ENCODE measurements at regions not wholly inside any gene's neighbourhood (a gene's known extent, or its start where the extent isn't known, plus 50 kb on each side); places are given as distances from the start of the nearest gene placed in this dataset.

DNA sequence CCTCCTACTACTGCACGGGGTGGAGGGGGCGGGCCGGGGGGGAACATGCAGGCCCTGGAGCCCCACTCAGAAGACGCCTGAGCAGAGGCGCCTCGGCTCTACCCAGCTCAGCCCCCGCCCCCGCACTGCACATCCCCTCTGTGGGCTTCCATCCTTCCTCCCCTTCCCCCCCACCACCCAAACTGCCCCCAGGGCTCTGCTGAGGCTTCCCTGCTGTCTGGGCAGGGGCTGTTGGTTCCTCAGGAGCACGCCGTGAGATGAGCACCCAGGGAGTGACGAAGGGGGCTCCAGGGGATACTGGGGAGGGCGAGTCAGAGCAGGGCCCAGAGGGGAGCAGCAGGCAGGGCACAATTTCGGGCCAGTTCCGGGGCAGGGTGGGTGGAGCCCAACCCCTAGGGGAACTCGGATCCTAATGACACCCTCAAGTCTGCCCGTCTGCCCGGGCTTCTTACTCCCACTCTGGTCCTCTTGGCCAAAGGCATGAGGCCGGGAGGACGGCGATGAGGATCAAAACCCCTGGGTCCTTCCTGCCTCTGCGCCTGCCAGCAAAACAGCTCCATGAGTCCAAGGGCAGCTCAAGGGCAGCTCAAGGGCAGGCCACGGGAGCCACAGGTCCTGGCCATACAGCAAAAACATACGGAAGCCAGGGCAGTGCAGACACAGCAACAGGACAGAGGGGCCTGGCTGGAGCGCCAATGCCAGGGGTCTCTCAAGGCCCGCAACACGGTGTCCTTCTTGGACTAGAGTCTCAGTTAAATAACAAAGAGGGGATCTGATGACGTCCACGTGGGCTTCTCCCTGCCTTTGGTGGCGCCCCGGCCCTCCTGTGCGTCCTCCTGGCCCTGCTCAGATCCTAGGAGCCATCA is 200.9 kb downstream of the AUH start:
- Histone ChIP-seq H3K36me3 (ENCODE audit: control insufficient read depth, insufficient read depth, low read length) (no peaks in the 10 kb centered on the region), H3K4me3 (ENCODE audit: low read depth, low read length) (no peak overlapping the region), H3K27me3 (ENCODE audit: control insufficient read depth, insufficient read depth, low read length) (no peaks in the 10 kb centered on the region)
- TF ChIP-seq, protein P1, sequence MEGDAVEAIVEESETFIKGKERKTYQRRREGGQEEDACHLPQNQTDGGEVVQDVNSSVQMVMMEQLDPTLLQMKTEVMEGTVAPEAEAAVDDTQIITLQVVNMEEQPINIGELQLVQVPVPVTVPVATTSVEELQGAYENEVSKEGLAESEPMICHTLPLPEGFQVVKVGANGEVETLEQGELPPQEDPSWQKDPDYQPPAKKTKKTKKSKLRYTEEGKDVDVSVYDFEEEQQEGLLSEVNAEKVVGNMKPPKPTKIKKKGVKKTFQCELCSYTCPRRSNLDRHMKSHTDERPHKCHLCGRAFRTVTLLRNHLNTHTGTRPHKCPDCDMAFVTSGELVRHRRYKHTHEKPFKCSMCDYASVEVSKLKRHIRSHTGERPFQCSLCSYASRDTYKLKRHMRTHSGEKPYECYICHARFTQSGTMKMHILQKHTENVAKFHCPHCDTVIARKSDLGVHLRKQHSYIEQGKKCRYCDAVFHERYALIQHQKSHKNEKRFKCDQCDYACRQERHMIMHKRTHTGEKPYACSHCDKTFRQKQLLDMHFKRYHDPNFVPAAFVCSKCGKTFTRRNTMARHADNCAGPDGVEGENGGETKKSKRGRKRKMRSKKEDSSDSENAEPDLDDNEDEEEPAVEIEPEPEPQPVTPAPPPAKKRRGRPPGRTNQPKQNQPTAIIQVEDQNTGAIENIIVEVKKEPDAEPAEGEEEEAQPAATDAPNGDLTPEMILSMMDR (IDR thresholded peaks at IDR 0.05; ENCODE audit: insufficient read depth, low read length, severe bottlenecking), result no peak
- DNase-seq (ENCODE audit: low read depth) (no peak), FAIRE-seq (no peak)

DNA sequence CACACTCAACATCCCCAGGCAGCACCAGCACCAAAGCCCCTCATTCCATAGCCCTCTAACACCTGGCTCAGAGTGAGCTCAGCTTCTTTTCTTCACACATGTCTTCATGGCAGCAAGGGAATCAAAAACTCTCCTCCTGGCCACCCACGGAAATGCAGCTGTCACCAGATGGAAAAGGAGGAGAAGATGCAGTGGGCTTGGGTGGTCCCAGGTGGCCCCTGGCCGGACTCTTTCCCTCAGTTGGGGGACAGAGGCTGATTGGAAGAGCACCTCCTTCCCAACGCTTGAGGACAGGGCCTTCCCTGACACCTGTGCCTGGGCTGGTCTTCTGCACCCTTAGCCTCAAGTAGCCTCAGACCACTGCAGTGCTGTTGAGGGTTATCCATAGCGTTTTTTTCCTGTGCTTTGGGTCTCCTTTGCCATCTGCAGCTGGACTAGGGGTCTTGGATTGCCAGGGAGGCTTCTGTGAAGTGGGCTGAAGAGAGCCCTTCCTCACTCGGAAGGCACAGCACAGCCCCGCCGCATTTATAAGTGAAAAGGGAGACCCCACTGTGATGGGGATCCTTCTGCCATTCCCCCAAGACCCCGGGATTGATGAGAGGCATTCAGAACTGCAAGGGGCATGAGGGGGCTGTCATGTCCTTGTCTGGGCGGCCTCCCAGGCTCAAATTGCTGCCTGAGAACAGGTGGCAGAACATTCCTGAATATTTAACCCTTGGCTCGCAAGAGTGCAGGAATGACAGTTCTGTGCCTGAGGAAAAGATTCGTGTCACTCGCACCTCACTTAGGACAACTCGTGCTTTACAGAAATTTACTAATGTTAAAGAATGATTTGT is 200.0 kb downstream of the AUH start:
- FAIRE-seq (peak; percentile 96), DNase-seq (ENCODE audit: low read depth) (no peak)
- TF ChIP-seq, protein P1 (IDR thresholded peaks at IDR 0.05; ENCODE audit: insufficient read depth, low read length, severe bottlenecking), result no peak
- no peaks in the 10 kb centered on the region for H3K36me3 ChIP-seq (ENCODE audit: control insufficient read depth, insufficient read depth, low read length)
- no peak overlapping the region for H3K4me3 ChIP-seq (ENCODE audit: low read depth, low read length)
- H3K27me3 ChIP-seq (ENCODE audit: control insufficient read depth, insufficient read depth, low read length), result no peaks in the 10 kb centered on the region

DNA sequence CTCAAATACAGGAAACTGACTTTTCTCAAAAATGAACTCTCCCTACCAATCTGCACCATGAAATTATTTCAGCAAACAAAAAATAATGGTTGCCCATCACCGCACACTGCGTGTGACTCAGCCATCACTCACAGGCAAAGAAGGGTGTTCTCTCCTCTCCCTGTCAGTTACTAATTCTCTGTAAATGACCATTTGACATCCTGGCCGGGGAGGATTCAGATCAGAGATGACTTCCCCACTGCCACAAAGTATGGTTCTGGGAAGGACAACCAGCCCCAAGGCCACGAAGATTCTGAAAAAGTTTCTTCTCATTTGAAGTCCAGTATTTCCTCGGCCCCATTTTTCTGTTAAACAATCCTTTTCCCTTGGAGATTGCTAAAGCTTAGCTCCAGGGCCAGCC is 199.4 kb downstream of the AUH start:
- H3K4me3 ChIP-seq (ENCODE audit: low read depth, low read length), result no peak overlapping the region

DNA sequence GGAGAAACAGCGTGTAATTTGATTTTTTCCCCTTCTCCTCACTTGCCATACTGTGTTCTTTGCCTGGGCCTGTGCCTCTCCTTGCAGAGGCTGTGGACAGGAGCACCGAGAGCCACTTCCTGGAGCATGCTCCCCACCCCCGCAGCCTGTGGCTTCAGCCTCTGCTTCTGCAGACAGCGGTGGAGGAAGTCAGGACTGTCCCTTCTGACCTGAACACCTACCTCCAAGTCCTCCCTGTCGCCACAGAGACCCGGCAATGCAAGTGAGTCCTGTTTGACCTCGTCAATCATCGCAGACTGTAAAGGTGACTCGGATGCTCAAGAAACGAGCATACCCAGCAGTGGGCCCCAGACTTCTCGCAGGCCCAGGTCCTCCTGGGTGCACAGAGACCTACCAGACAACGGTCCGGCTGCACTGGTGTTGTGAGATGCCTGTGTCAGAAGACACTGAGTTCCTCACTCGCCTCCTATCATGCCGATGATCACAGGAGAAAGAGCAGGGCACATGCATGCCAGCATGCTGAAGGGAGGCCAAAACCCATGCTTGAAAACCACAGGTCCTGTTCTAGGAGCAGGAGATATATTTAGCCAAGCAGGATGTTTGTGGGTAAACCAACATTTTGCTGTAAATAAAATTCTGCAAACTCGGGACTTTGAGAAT is 198.8 kb downstream of the AUH start:
- H3K27me3 ChIP-seq (ENCODE audit: control insufficient read depth, insufficient read depth, low read length), result no peaks in the 10 kb centered on the region
- no peak overlapping the region for H3K4me3 ChIP-seq (ENCODE audit: low read depth, low read length)
- TF ChIP-seq, protein P1 (IDR thresholded peaks at IDR 0.05; ENCODE audit: insufficient read depth, low read length, severe bottlenecking), result no peak

More for the DNA sequence above, 199.4 kb downstream of the AUH start:
- Histone ChIP-seq H3K36me3 (ENCODE audit: control insufficient read depth, insufficient read depth, low read length) (no peaks in the 10 kb centered on the region), H3K27me3 (ENCODE audit: control insufficient read depth, insufficient read depth, low read length) (no peaks in the 10 kb centered on the region)
- FAIRE-seq (no peak), DNase-seq (ENCODE audit: low read depth) (peak; percentile 74)
- TF ChIP-seq, protein P1 (IDR thresholded peaks at IDR 0.05; ENCODE audit: insufficient read depth, low read length, severe bottlenecking), result no peak

DNA sequence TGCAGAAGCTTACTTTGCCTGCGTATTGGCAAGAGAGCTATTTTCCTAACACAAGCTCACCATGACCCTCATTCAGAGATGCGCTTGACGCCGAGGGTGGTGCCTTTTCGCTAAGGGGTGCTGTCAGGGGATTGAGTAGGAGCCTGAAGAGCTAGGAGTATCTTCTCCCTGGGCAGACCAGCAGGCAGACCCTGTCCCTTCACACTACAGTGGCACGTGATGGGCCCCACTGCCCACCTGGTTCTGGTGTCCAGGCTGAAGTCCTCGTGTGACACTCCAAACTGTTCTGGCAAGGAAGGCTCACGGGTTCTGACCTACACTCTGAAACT is 198.3 kb downstream of the AUH start:
- FAIRE-seq, result peak; percentile 88
- no peaks in the 10 kb centered on the region for H3K27me3 ChIP-seq (ENCODE audit: control insufficient read depth, insufficient read depth, low read length)
- H3K4me3 ChIP-seq (ENCODE audit: low read depth, low read length), result no peak overlapping the region
- TF ChIP-seq, protein P1 (IDR thresholded peaks at IDR 0.05; ENCODE audit: insufficient read depth, low read length, severe bottlenecking), result no peak
- H3K36me3 ChIP-seq (ENCODE audit: control insufficient read depth, insufficient read depth, low read length), result no peaks in the 10 kb centered on the region
- DNase-seq (ENCODE audit: low read depth), result no peak

More for the DNA sequence above, 198.8 kb downstream of the AUH start:
- FAIRE-seq, result no peak
- H3K36me3 ChIP-seq (ENCODE audit: control insufficient read depth, insufficient read depth, low read length), result no peaks in the 10 kb centered on the region
- DNase-seq (ENCODE audit: low read depth), result peak; percentile 29

All from bronchial epithelial cell (primary cell).